Liver (tissue), 8 donors: ENCODE measurements at regions not wholly inside any gene's neighbourhood (a gene's known extent, or its start where the extent isn't known, plus 50 kb on each side); places are given as distances from the start of the nearest gene placed in this dataset.

ENCODE experiments used
- DNase-seq: peaks from one replicate; pipeline ENCODE4 v3.0.0-alpha.2; 2017; ENCODE audit warnings: low spot score
- H3K27ac ChIP-seq, 2 donors: one replicate each; pipeline ENCODE4 v1.7.0; 2013; ENCODE audit warnings: inconsistent platforms in 2 of 2, low read length in 2 of 2, control low read depth in 1 of 2, low read depth in 1 of 2, mild to moderate bottlenecking in 1 of 2
- H3K27me3 ChIP-seq, 4 donors: one replicate each; pipeline versions ENCODE4 v1.6.1 to v1.7.0; 2013; ENCODE audit warnings: low read length in 3 of 4, inconsistent platforms in 1 of 4, mild to moderate bottlenecking in 1 of 4, moderate library complexity in 1 of 4; ENCODE audit not compliant: control insufficient read depth in 4 of 4, insufficient read depth in 4 of 4
- H3K36me3 ChIP-seq, 4 donors: one replicate each; pipeline versions ENCODE4 v1.6.1 to v1.7.0; 2013; ENCODE audit warnings: low read length in 3 of 4, mild to moderate bottlenecking in 3 of 4, low read depth in 1 of 4, moderate library complexity in 1 of 4; ENCODE audit not compliant: control insufficient read depth in 4 of 4, insufficient read depth in 3 of 4
- H3K4me1 ChIP-seq, 4 donors: one replicate each; pipeline versions ENCODE4 v1.6.1 to v1.7.0; 2013; ENCODE audit warnings: low read length in 3 of 4, mild to moderate bottlenecking in 3 of 4, moderate library complexity in 1 of 4; ENCODE audit not compliant: control insufficient read depth in 4 of 4, insufficient read depth in 4 of 4
- H3K4me3 ChIP-seq, 3 donors: one replicate each; pipeline versions ENCODE4 v1.6.1 to v1.7.0; 2013; ENCODE audit warnings: low read length in 3 of 3, control low read depth in 1 of 3, low read depth in 1 of 3, mild to moderate bottlenecking in 1 of 3
- H3K9ac ChIP-seq, 2 donors: one replicate each; pipeline ENCODE4 v1.7.0; 2013; ENCODE audit warnings: low read length in 2 of 2, mild to moderate bottlenecking in 2 of 2, moderate library complexity in 2 of 2, control low read depth in 1 of 2, low read depth in 1 of 2
- H3K9me3 ChIP-seq, 4 donors: one replicate each; pipeline versions ENCODE4 v1.6.1 to v1.7.0; 2013; ENCODE audit warnings: low read length in 3 of 4; ENCODE audit not compliant: control insufficient read depth in 4 of 4
- ATF3 ChIP-seq: IDR thresholded peaks from 2 replicates; pipeline ENCODE4 v1.6.1; 2016; ENCODE audit warnings: antibody characterized with exemption
- EGR1 ChIP-seq, 2 donors: IDR thresholded peaks; 2 replicates each; pipeline ENCODE4 v1.6.1; 2016 to 2018; ENCODE audit warnings: antibody characterized with exemption in 2 of 2, low read depth in 2 of 2
- FOXA1 ChIP-seq: IDR thresholded peaks from 2 replicates; pipeline ENCODE4 v1.6.1; 2016; ENCODE audit warnings: antibody characterized with exemption
- FOXA2 ChIP-seq: IDR thresholded peaks from 2 replicates; pipeline ENCODE4 v1.6.1; 2016; ENCODE audit warnings: antibody characterized with exemption
- GABPA ChIP-seq, 2 donors: IDR thresholded peaks in 1 of 2; conservative IDR thresholded peaks in 1 of 2; 2 replicates each; pipeline ENCODE4 v1.6.1; 2016; ENCODE audit warnings: antibody characterized with exemption in 2 of 2, mild to moderate bottlenecking in 1 of 2, moderate library complexity in 1 of 2
- HNF4G ChIP-seq: IDR thresholded peaks from 2 replicates; pipeline ENCODE4 v1.6.1; 2016; ENCODE audit warnings: antibody characterized with exemption
- JUND ChIP-seq, 2 donors: IDR thresholded peaks; 2 replicates each; pipeline ENCODE4 v1.6.1; 2016; ENCODE audit warnings: antibody characterized with exemption in 2 of 2
- NR2F2 ChIP-seq: IDR thresholded peaks from 2 replicates; pipeline ENCODE4 v1.6.1; 2016; ENCODE audit warnings: antibody characterized with exemption
- RAD21 ChIP-seq, 2 donors: IDR thresholded peaks; 2 replicates each; pipeline ENCODE4 v1.6.1; 2016; ENCODE audit warnings: antibody characterized with exemption in 2 of 2, mild to moderate bottlenecking in 2 of 2
- RXRA ChIP-seq, 2 donors: IDR thresholded peaks; 2 replicates each; pipeline ENCODE4 v1.6.1; 2017 to 2018; ENCODE audit warnings: antibody characterized with exemption in 2 of 2, mild to moderate bottlenecking in 1 of 2
- SP1 ChIP-seq: IDR thresholded peaks from 2 replicates; pipeline ENCODE4 v1.6.1; 2018; ENCODE audit warnings: antibody characterized with exemption, mild to moderate bottlenecking
- TAF1 ChIP-seq: conservative IDR thresholded peaks from 2 replicates; pipeline ENCODE4 v1.6.1; 2016; ENCODE audit warnings: antibody characterized with exemption, mild to moderate bottlenecking
- YY1 ChIP-seq: IDR thresholded peaks from 2 replicates; pipeline ENCODE4 v1.6.1; 2016; ENCODE audit warnings: antibody characterized with exemption, mild to moderate bottlenecking
- WGBS: extraction: QIAGEN DNeasy Blood & Tissue Kit; methylation state at CpG from one replicate; pipeline ENCODE4 v1.1.7; 2013; 5-methylcytosine and 5-hydroxymethylcytosine counted together
- TF ChIP-seq, protein P1 (sequence below): fragments of 150-350 bp; IDR thresholded peaks from 2 replicates; pipeline ENCODE4 v1.5.1; 2017; ENCODE audit warnings: improper control_type of control experiment, low read depth, low read length; ENCODE audit not compliant: missing input control
- TF ChIP-seq, protein P2 (sequence below): IDR thresholded peaks from 2 replicates; pipeline ENCODE4 v1.6.1; 2016; ENCODE audit warnings: antibody characterized with exemption
- TF ChIP-seq, protein P3 (sequence below): IDR thresholded peaks from 2 replicates; pipeline ENCODE4 v1.6.1; 2016; ENCODE audit warnings: antibody characterized with exemption
- TF ChIP-seq, protein P4 (sequence below): IDR thresholded peaks from 2 replicates; pipeline ENCODE4 v1.6.1; 2016; ENCODE audit warnings: antibody characterized with exemption, mild to moderate bottlenecking
- donor health status: healthy.
- donor health status: healthy.
- donor health status: healthy.
- donor health status: healthy.
- donor health status: healthy.

GRCh38 chr5:172523146-172523745, 68.9 kb upstream of the SH3PXD2B start:
- no peak overlapping the region for H3K9ac ChIP-seq
- no peaks in the 10 kb centered on the region for H3K36me3 ChIP-seq
- no peak overlapping the region for H3K27ac ChIP-seq
- no peak for TF ChIP-seq HNF4G
- TF ChIP-seq SP1: no peak
- no peak for TF ChIP-seq RAD21 (IDR thresholded peaks at IDR 0.05)
- TF ChIP-seq, protein P1, sequence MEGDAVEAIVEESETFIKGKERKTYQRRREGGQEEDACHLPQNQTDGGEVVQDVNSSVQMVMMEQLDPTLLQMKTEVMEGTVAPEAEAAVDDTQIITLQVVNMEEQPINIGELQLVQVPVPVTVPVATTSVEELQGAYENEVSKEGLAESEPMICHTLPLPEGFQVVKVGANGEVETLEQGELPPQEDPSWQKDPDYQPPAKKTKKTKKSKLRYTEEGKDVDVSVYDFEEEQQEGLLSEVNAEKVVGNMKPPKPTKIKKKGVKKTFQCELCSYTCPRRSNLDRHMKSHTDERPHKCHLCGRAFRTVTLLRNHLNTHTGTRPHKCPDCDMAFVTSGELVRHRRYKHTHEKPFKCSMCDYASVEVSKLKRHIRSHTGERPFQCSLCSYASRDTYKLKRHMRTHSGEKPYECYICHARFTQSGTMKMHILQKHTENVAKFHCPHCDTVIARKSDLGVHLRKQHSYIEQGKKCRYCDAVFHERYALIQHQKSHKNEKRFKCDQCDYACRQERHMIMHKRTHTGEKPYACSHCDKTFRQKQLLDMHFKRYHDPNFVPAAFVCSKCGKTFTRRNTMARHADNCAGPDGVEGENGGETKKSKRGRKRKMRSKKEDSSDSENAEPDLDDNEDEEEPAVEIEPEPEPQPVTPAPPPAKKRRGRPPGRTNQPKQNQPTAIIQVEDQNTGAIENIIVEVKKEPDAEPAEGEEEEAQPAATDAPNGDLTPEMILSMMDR: no peak
- TF ChIP-seq EGR1 (IDR thresholded peaks at IDR 0.05; ENCODE audit: low read depth in 2 of 2): no peak
- DNase-seq: no peak
- H3K4me3 ChIP-seq: no peak overlapping the region
- no peaks in the 10 kb centered on the region for H3K4me1 ChIP-seq
- WGBS: 85% methylated on average over 6 of the region's 6 CpGs
- H3K9me3 ChIP-seq: no peaks in the 10 kb centered on the region
- H3K27me3 ChIP-seq: no peaks in the 10 kb centered on the region

- H3K36me3 ChIP-seq: no peaks in the 10 kb centered on the region
- H3K4me1 ChIP-seq: no peaks in the 10 kb centered on the region
- H3K27ac ChIP-seq: no peak overlapping the region
- TF ChIP-seq SP1: no peak
- TF ChIP-seq, protein P2, sequence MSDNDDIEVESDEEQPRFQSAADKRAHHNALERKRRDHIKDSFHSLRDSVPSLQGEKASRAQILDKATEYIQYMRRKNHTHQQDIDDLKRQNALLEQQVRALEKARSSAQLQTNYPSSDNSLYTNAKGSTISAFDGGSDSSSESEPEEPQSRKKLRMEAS: no peak
- TF ChIP-seq, protein P3, sequence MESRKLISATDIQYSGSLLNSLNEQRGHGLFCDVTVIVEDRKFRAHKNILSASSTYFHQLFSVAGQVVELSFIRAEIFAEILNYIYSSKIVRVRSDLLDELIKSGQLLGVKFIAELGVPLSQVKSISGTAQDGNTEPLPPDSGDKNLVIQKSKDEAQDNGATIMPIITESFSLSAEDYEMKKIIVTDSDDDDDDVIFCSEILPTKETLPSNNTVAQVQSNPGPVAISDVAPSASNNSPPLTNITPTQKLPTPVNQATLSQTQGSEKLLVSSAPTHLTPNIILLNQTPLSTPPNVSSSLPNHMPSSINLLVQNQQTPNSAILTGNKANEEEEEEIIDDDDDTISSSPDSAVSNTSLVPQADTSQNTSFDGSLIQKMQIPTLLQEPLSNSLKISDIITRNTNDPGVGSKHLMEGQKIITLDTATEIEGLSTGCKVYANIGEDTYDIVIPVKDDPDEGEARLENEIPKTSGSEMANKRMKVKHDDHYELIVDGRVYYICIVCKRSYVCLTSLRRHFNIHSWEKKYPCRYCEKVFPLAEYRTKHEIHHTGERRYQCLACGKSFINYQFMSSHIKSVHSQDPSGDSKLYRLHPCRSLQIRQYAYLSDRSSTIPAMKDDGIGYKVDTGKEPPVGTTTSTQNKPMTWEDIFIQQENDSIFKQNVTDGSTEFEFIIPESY: no peak
- TF ChIP-seq, protein P1: no peak
- no peak for TF ChIP-seq RXRA (IDR thresholded peaks at IDR 0.05)
- TF ChIP-seq FOXA1: no peak
- TF ChIP-seq TAF1: no peak
- no peak for TF ChIP-seq NR2F2
- TF ChIP-seq YY1: no peak
- no peak for TF ChIP-seq JUND (IDR thresholded peaks at IDR 0.05)
- TF ChIP-seq, protein P4, sequence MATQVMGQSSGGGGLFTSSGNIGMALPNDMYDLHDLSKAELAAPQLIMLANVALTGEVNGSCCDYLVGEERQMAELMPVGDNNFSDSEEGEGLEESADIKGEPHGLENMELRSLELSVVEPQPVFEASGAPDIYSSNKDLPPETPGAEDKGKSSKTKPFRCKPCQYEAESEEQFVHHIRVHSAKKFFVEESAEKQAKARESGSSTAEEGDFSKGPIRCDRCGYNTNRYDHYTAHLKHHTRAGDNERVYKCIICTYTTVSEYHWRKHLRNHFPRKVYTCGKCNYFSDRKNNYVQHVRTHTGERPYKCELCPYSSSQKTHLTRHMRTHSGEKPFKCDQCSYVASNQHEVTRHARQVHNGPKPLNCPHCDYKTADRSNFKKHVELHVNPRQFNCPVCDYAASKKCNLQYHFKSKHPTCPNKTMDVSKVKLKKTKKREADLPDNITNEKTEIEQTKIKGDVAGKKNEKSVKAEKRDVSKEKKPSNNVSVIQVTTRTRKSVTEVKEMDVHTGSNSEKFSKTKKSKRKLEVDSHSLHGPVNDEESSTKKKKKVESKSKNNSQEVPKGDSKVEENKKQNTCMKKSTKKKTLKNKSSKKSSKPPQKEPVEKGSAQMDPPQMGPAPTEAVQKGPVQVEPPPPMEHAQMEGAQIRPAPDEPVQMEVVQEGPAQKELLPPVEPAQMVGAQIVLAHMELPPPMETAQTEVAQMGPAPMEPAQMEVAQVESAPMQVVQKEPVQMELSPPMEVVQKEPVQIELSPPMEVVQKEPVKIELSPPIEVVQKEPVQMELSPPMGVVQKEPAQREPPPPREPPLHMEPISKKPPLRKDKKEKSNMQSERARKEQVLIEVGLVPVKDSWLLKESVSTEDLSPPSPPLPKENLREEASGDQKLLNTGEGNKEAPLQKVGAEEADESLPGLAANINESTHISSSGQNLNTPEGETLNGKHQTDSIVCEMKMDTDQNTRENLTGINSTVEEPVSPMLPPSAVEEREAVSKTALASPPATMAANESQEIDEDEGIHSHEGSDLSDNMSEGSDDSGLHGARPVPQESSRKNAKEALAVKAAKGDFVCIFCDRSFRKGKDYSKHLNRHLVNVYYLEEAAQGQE: no peak
- no peak for TF ChIP-seq EGR1 (IDR thresholded peaks at IDR 0.05; ENCODE audit: low read depth in 2 of 2)
- no peak for TF ChIP-seq HNF4G
- TF ChIP-seq ATF3: no peak
- no peak for TF ChIP-seq GABPA (IDR thresholded peaks at IDR 0.05 in 1 of 2, conservative IDR thresholded peaks at IDR 0.05 in 1 of 2)
- no peak for TF ChIP-seq FOXA2
- TF ChIP-seq RAD21 (IDR thresholded peaks at IDR 0.05): no peak
- no peak for DNase-seq
- no peak overlapping the region for H3K9ac ChIP-seq
- no peaks in the 10 kb centered on the region for H3K27me3 ChIP-seq
- 75% methylated on average over 3 of the region's 3 CpGs for WGBS
- no peak overlapping the region for H3K4me3 ChIP-seq
- no peaks in the 10 kb centered on the region for H3K9me3 ChIP-seq
These were observed 67.1 kb upstream of the SH3PXD2B start for GRCh38 chr5:172521338-172521932.
